ENCODE measurements at regions not wholly inside any gene's neighbourhood (a gene's known extent, or its start where the extent isn't known, plus 50 kb on each side); places are given as distances from the start of the nearest gene placed in this dataset.

- in situ Hi-C loops (cut with HindIII; ENCODE audit: low pct_unique_long_range_greater_than_20kb, low sequenced_read_pairs): no loop called here
- no peak for DNase-seq (ENCODE audit: low read depth)
Measured at GRCh38 chr20:50270569-50270968, 79.9 kb downstream of the CEBPB start.

GRCh38 chr20:50271176-50271575, 80.5 kb downstream of the CEBPB start:
- in situ Hi-C loops (cut with HindIII; ENCODE audit: low pct_unique_long_range_greater_than_20kb, low sequenced_read_pairs): no loop called here
- no peak for DNase-seq (ENCODE audit: low read depth)

GRCh38 chr20:50271612-50272011, 81.0 kb downstream of the CEBPB start:
- in situ Hi-C loops (cut with HindIII; ENCODE audit: low pct_unique_long_range_greater_than_20kb, low sequenced_read_pairs): no loop called here
- DNase-seq (ENCODE audit: low read depth): no peak

- in situ Hi-C loops (cut with HindIII; ENCODE audit: low pct_unique_long_range_greater_than_20kb, low sequenced_read_pairs): no loop called here
- no peak for DNase-seq (ENCODE audit: low read depth)
Measured at GRCh38 chr20:50272030-50272723, 81.5 kb downstream of the CEBPB start.

- no peak for DNase-seq (ENCODE audit: low read depth)
- in situ Hi-C loops (cut with HindIII; ENCODE audit: low pct_unique_long_range_greater_than_20kb, low sequenced_read_pairs): no loop called here
Measured at GRCh38 chr20:50272724-50273446, 82.3 kb downstream of the CEBPB start.

- in situ Hi-C loops (cut with HindIII; ENCODE audit: low pct_unique_long_range_greater_than_20kb, low sequenced_read_pairs): no loop called here
- DNase-seq (ENCODE audit: low read depth): no peak
Measured at GRCh38 chr20:50273601-50274491, 83.2 kb downstream of the CEBPB start.

- DNase-seq (ENCODE audit: low read depth): no peak
- in situ Hi-C loops (cut with HindIII; ENCODE audit: low pct_unique_long_range_greater_than_20kb, low sequenced_read_pairs): no loop called here
Measured at GRCh38 chr20:50274570-50275430, 84.2 kb downstream of the CEBPB start.

- no peak for DNase-seq (ENCODE audit: low read depth)
- in situ Hi-C loops (cut with HindIII; ENCODE audit: low pct_unique_long_range_greater_than_20kb, low sequenced_read_pairs): no loop called here
Measured at GRCh38 chr20:50276119-50277063, 85.8 kb downstream of the CEBPB start.

GRCh38 chr20:50277064-50277415, 86.4 kb downstream of the CEBPB start:
- in situ Hi-C loops (cut with HindIII; ENCODE audit: low pct_unique_long_range_greater_than_20kb, low sequenced_read_pairs): no loop called here
- DNase-seq (ENCODE audit: low read depth): no peak

- DNase-seq (ENCODE audit: low read depth): no peak
- in situ Hi-C loops (cut with HindIII; ENCODE audit: low pct_unique_long_range_greater_than_20kb, low sequenced_read_pairs): no loop called here
Measured at GRCh38 chr20:50277460-50278376, 87.1 kb downstream of the CEBPB start.

- DNase-seq (ENCODE audit: low read depth): no peak
- in situ Hi-C loops (cut with HindIII; ENCODE audit: low pct_unique_long_range_greater_than_20kb, low sequenced_read_pairs): no loop called here
Measured at GRCh38 chr20:50278377-50278683, 87.7 kb downstream of the CEBPB start.

GRCh38 chr20:50278684-50279531, 88.3 kb downstream of the CEBPB start:
- DNase-seq (ENCODE audit: low read depth): no peak
- in situ Hi-C loops (cut with HindIII; ENCODE audit: low pct_unique_long_range_greater_than_20kb, low sequenced_read_pairs): no loop called here

GRCh38 chr20:50279988-50280850, 89.6 kb downstream of the CEBPB start:
- no peak for DNase-seq (ENCODE audit: low read depth)
- in situ Hi-C loops (cut with HindIII; ENCODE audit: low pct_unique_long_range_greater_than_20kb, low sequenced_read_pairs): loop anchor here (10.0 kb wide), 1 partner anchor 205 kb away; no protein-coding TSS in a partner anchor

GRCh38 chr20:50280851-50281655, 90.4 kb downstream of the CEBPB start:
- in situ Hi-C loops (cut with HindIII; ENCODE audit: low pct_unique_long_range_greater_than_20kb, low sequenced_read_pairs): loop anchor here (10.0 kb wide), 1 partner anchor 204 kb away; no protein-coding TSS in a partner anchor
- DNase-seq (ENCODE audit: low read depth): no peak
